Fibroblast of lung (primary cell): ENCODE measurements at regions not wholly inside any gene's neighbourhood (a gene's known extent, or its start where the extent isn't known, plus 50 kb on each side); places are given as distances from the start of the nearest gene placed in this dataset.

Source experiments
- CTCF ChIP-seq, 2 donors: IDR thresholded peaks in 1 of 2; conservative IDR thresholded peaks in 1 of 2; 1 replicate in 1 of 2; 2 replicates in 1 of 2; pipeline ENCODE4 v1.5.1; 2011 to 2012; ENCODE audit warnings: low read length in 2 of 2, control low read depth in 1 of 2, inconsistent platforms in 1 of 2, low read depth in 1 of 2, mild to moderate bottlenecking in 1 of 2
- EZH2 ChIP-seq: IDR thresholded peaks from 2 replicates; pipeline ENCODE4 v1.5.1; 2012; ENCODE audit warnings: low read length, control low read depth, mild to moderate bottlenecking; ENCODE audit errors: missing control alignments

GRCh38 chr10:123574109-123574698, 92.0 kb upstream of the GPR26 start:
- TF ChIP-seq EZH2 (no peak), CTCF (conservative IDR thresholded peaks at IDR 0.05 in 1 of 2, IDR thresholded peaks at IDR 0.05 in 1 of 2; ENCODE audit: low read depth in 1 of 2, low read length in 2 of 2) (no peak)
